ENCODE measurements at regions not wholly inside any gene's neighbourhood (a gene's known extent, or its start where the extent isn't known, plus 50 kb on each side); places are given as distances from the start of the nearest gene placed in this dataset.

- TF ChIP-seq ZNF142 (CRISPR knock-in tag; IDR thresholded peaks at IDR 0.05), result no peak
- no peak for TF ChIP-seq ARID3A (IDR thresholded peaks at IDR 0.05; ENCODE audit: low read depth, low read length)
These were observed 1059.5 kb downstream of the GALC start (continued) for GRCh38 chr14:86933460-86933859.

- Histone ChIP-seq H3K9me3 (ENCODE audit: low read length) (no peaks in the 10 kb centered on the region), H3K79me2 (ENCODE audit: insufficient read depth, low read length) (no peaks in the 10 kb centered on the region), H3K9ac (ENCODE audit: insufficient read depth, low read depth, low read length) (no peak overlapping the region), H3K4me3 (replicated peaks in 1 of 3; ENCODE audit: insufficient read depth in 1 of 3, low read depth in 2 of 3, low read length in 3 of 3) (no peak overlapping the region), H4K20me1 (ENCODE audit: insufficient read depth, low read length) (no peaks in the 10 kb centered on the region), H3K36me3 (replicated peaks in 1 of 2; ENCODE audit: control insufficient read depth in 1 of 2, insufficient read depth in 2 of 2, low read length in 2 of 2) (no peaks in the 10 kb centered on the region), H2AFZ (ENCODE audit: low read length) (no peak overlapping the region), H3K27me3 (ENCODE audit: control insufficient read depth in 1 of 2, insufficient read depth in 2 of 2, low read length in 2 of 2) (no peaks in the 10 kb centered on the region), H3K27ac (ENCODE audit: extremely low read length, insufficient read depth, low read length) (no peak overlapping the region), H3K4me1 (ENCODE audit: insufficient read depth, low read length) (no peaks in the 10 kb centered on the region), H3K4me2 (ENCODE audit: low read depth, low read length) (no peak overlapping the region)
- CTCF ChIA-PET (ENCODE audit: low intra/inter-chr PET ratio, low total read pairs), result no interaction called here
- POLR2A ChIA-PET, result no interaction called here
- no TSS peak for BruUV-seq (replicated peaks)
- intact Hi-C loops (cut with micrococcal nuclease; ENCODE audit: unreplicated experiment), result no loop called here
- no peak for FAIRE-seq
- 2% methylated on average over 2 of the region's 2 CpGs for WGBS (ENCODE audit: low lambda C conversion rate)
- in situ Hi-C loops (cut with HindIII; ENCODE audit: extremely low pct_ligation_motif_present, low pct_unique_long_range_greater_than_20kb), result no loop called here
- no peak for DNase-seq (ENCODE audit: low spot score)
- ATAC-seq, result no peak
- no peak for TF ChIP-seq RCOR2 (CRISPR knock-in tag; IDR thresholded peaks at IDR 0.05)
- TF ChIP-seq CBX1 (IDR thresholded peaks at IDR 0.05; ENCODE audit: low read depth), result no peak
- no peak for TF ChIP-seq ZNF816 (CRISPR knock-in tag; IDR thresholded peaks at IDR 0.05; ENCODE audit: borderline replicate concordance)
- no peak for TF ChIP-seq PHF20 (CRISPR knock-in tag; IDR thresholded peaks at IDR 0.05)
- TF ChIP-seq ZNF329 (CRISPR knock-in tag; IDR thresholded peaks at IDR 0.05; ENCODE audit: low read depth), result no peak
- TF ChIP-seq ZNF878 (CRISPR knock-in tag; IDR thresholded peaks at IDR 0.05), result no peak
- no peak for TF ChIP-seq ADNP (CRISPR knock-in tag; IDR thresholded peaks at IDR 0.05)
- no peak for TF ChIP-seq LCORL (IDR thresholded peaks at IDR 0.05)
- no peak for TF ChIP-seq LCORL (CRISPR knock-in tag; IDR thresholded peaks at IDR 0.05)
- no peak for TF ChIP-seq KLF16 (CRISPR knock-in tag; IDR thresholded peaks at IDR 0.05)
- no peak for TF ChIP-seq KDM3A (CRISPR knock-in tag; IDR thresholded peaks at IDR 0.05; ENCODE audit: low read depth)
- no peak for TF ChIP-seq ZNF34 (CRISPR knock-in tag; IDR thresholded peaks at IDR 0.05; ENCODE audit: borderline replicate concordance)
- TF ChIP-seq ZXDC (CRISPR knock-in tag; IDR thresholded peaks at IDR 0.05), result no peak
- no peak for TF ChIP-seq SP4 (CRISPR knock-in tag; IDR thresholded peaks at IDR 0.05)
These were observed 1077.6 kb downstream of the GALC start for GRCh38 chr14:86915406-86915805.
